ENCODE measurements at regions not wholly inside any gene's neighbourhood (a gene's known extent, or its start where the extent isn't known, plus 50 kb on each side); places are given as distances from the start of the nearest gene placed in this dataset.

GRCh38 chr11:127678631-127679030, 678.1 kb upstream of the KIRREL3 start:
- no peak for DNase-seq (ENCODE audit: low read depth in 3 of 3, low spot score in 2 of 3)

GRCh38 chr11:127677660-127678425, 677.3 kb upstream of the KIRREL3 start:
- DNase-seq (ENCODE audit: low read depth in 3 of 3, low spot score in 2 of 3) = no peak

DNA sequence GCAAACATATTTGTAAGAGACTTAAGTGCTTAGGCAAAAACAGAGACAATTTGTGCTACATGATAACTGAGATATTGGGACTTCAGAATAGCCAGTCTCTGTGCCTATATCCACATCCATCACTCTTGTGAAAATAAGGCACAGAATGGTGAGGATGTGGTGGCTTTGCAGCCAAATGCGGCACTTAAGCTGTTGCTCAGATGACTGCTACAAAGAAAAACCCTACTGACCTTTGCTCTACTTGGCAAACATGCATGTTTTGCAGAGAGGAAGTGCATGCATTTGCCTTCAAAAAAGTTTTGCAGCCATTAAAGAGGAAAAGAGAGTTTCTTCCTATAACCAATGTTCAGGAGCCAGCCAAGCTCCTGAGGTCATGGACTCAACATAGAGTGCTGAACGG, 675.0 kb upstream of the KIRREL3 start:
- DNase-seq (ENCODE audit: low read depth in 3 of 3, low spot score in 2 of 3) = no peak

DNA sequence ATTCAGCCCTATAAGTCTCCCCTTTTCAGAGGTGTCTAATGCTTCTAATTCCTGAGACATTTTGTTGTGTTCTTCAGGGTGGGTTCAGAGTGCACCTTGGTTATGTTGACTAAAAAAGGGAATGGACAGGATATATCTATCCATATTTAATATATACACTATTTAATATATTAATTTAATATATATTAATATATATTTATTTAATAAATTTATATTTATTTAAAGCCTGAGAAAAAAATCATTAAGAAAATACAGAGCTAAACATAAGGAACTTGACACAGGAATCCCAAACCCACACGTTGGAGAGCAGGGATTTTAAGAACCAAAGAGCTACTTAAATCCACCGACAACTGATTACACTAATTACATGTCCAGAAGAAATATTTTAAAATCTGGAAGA, 674.2 kb upstream of the KIRREL3 start:
- DNase-seq (ENCODE audit: low read depth in 3 of 3, low spot score in 2 of 3) = no peak

- no peak for DNase-seq (ENCODE audit: low read depth in 3 of 3, low spot score in 2 of 3)
Measured at GRCh38 chr11:127670374-127671119, 670.0 kb upstream of the KIRREL3 start.

DNA sequence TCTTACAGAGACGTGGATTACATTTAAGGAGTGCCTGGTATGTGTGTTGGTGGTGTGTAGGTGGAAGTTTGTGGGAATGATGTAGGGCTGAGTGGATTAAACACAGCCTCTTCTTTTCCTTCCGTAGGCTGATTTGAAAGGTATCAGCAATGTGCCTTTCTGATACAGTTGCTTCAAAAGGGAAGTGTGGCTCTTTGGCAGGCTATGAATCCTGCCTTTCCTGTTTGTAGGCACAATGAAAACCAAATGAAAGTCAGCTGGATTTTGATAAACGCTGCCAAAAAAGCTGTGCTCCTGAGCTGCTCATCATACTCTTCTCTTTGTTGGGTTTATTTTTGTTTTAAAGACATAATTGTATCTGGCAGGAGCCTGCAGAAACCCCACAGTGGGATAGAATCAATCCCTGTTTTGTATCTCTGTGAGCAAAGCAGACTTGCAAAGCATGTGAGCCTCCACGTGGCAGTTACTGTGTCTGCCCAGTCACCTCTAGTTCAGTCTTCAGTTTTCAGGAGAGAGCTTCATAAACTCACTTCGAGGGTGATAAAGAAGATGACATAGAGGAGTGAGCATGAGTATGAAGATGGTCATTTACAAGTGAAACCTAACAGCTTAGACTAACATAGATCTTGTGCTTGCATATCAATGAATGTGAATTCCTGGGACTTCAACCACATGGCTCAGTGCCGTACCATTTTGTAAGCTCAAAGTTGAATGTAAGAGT, 655.7 kb upstream of the KIRREL3 start:
- no peak for DNase-seq (ENCODE audit: low read depth in 3 of 3, low spot score in 2 of 3)

- DNase-seq (ENCODE audit: low read depth in 3 of 3, low spot score in 2 of 3) = no peak
Measured at GRCh38 chr11:127653076-127653475, 652.5 kb upstream of the KIRREL3 start.

- no peak for DNase-seq (ENCODE audit: low read depth in 3 of 3, low spot score in 2 of 3)
Measured at GRCh38 chr11:127651888-127652221, 651.3 kb upstream of the KIRREL3 start.

- no peak for DNase-seq (ENCODE audit: low read depth in 3 of 3, low spot score in 2 of 3)
Measured at GRCh38 chr11:127651175-127651887, 650.8 kb upstream of the KIRREL3 start.

DNA sequence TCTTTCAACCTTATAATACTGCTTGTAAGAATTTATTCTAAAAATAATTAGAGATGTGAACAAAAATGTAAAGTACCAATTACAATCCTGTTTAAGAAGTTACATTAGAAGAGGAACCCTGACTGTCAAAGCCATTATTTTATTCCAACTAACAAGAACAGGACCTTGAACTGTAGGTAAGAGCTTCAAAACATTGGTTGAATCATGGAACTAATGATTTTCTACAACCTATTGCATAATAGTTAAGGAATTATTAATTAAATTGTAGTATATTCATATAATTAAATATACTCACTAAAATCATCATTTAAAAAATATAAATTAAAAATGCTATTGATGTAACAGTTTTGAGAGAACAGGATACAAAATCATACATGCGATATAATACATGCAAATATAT, 649.4 kb upstream of the KIRREL3 start:
- no peak for DNase-seq (ENCODE audit: low read depth in 3 of 3, low spot score in 2 of 3)

GRCh38 chr11:127649071-127649470, 648.5 kb upstream of the KIRREL3 start:
- DNase-seq (ENCODE audit: low read depth in 3 of 3, low spot score in 2 of 3) = no peak

- no peak for DNase-seq (ENCODE audit: low read depth in 3 of 3, low spot score in 2 of 3)
Measured at GRCh38 chr11:127648583-127648982, 648.0 kb upstream of the KIRREL3 start.

GRCh38 chr11:127644366-127644765, 643.8 kb upstream of the KIRREL3 start:
- no peak for DNase-seq (ENCODE audit: low read depth in 3 of 3, low spot score in 2 of 3)

DNA sequence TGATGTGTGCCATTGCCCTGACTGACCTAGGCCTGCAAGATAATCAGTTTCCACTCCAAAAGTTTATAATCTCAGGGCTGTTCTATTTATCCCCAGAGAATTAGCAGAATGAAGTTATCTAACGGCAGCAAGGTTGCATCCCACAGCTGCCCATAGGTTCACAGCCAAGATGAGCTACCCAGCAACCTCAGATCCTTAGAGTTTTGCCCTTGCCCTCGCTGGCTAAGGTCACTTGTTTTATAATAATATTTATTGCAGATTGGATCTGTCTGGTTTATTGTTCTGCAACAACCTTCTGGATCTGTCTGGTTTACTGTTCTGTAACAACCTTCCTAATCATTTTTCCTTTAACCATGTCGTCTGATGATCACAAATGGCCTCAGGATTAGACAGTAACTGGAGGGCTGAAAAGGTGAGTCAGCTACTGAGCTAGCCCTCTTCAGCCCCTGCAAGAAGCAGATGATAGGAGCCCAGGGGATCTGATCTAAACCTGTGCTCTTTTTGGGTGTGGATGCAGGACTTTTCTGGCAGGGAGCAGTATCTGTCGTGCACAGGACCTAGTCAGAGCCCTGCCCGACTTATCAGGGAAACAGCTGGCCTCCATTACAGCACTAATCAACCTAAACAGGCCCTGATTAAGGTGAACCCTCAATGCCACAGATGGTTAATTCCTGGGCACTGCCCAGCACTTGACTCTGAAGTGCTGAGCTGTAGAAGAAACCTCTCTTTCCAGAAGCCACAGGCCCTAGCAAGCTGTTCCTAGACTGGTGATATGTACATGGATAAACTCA, 642.9 kb upstream of the KIRREL3 start:
- no peak for DNase-seq (ENCODE audit: low read depth in 3 of 3, low spot score in 2 of 3)

DNA sequence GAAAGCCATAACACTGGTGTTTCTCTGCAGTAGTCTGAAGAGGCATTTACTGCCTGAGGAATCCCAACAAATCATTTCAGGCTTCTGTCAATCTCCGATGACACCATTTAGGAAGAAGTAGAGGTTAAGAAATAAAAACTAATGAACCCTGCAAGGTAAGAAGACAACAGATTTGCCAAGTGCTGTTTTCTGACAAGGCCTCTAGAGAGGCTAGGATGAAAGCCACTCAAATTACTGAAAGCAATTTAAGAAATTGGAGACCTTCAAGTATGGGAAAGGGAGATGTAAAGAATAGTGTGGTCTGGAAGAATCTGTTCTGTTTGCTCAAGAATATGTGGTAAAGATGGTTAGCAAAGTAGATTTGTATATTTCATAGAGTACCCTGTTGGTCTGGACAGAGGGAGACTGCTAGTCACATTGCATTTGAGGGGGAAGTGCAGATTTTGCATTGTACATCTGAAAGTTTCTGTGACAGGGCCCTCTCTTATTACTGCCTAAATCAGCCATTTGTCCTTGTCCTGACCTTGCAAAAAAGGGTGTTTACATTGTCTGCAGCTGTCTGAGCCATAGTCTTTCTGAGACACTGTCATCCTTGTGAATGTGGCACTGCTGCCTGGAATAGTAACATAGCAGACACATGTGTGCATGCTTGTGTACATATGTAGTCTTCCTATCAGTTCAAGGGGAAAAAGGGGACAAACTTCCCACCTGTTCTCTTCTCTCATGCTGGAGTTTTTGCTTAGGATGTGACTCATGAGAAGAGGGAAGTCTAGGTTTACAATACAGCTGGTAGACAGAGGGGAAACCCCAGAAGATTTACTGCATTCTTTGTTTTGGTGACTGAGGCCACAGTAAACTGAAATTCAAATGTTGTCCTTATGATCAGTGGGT, 640.2 kb upstream of the KIRREL3 start:
- DNase-seq (ENCODE audit: low read depth in 3 of 3, low spot score in 2 of 3) = no peak

GRCh38 chr11:127639916-127640315, 639.3 kb upstream of the KIRREL3 start:
- no peak for DNase-seq (ENCODE audit: low read depth in 3 of 3, low spot score in 2 of 3)

DNA sequence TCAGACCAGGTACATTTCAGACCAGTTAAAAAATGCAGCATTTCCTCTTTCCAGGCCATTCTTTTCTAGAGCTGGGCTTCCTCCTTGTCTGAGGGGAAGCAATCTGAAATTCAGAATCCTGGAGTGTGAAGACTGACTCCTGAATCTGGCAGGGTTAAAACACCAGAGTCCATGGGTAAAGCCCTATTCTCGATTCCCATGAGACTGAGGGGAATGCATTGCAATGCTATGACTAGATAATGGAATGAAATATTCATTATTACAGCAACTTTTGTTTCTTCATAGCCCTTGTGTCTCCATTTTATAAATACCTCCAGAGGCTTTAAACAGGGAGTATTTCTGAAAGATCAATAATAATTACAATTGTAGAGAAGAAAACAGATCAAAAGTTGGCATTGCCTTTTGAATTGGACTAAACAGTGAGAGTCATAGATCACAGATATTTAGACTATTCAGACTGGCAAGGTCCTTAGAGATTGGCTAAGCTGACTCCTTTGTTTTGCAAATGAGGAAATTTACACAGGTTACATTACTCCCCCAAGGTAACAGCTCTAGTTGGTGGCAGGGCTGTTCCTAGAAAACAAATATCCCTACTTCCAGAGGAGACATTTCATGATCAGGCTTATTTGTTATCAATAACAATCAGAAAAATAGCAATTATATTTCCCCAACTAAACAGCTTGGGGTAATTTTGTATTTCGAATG, 632.6 kb upstream of the KIRREL3 start:
- no peak for DNase-seq (ENCODE audit: low read depth in 3 of 3, low spot score in 2 of 3)

DNA sequence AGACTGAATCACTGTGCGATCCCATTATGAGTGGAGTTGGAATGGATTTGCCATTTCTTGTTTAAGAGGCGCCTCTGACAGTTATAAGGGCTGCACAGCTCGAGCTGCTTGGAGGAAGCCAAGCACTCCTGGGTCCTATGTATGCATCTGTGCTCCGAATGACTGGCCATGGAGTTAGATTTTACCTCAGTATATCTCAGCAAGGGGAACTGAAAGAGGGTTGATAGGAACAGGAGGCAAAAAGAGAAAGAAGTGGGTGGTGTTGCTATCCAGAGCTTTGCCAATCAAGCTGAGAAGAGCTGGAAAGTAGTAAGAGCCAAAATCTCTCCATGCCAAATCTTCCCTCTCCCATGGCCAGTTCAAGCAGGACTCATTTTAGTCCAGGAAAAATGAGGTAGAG, 632.0 kb upstream of the KIRREL3 start:
- no peak for DNase-seq (ENCODE audit: low read depth in 3 of 3, low spot score in 2 of 3)

DNA sequence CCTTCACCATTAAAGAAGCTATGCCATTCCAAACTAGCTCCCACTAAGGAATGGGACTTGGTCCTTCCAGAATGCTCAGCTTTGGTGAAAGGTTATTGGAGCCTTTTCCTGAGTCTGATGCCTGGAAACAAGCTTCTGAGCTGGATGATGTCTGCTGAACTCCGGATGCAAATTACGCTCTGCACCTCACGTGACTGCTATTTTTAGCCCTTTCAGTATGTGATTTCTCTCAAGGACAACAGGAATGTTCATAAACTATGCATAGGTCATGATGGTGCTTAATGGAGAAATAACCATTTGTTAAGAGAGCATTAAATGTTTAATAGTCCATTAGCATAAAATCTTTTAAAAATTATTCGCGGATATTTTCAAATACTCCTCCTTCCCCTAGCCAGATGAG, 631.4 kb upstream of the KIRREL3 start:
- no peak for DNase-seq (ENCODE audit: low read depth in 3 of 3, low spot score in 2 of 3)
